Hindlimb muscle (tissue), 1 donor: ENCODE measurements at regions not wholly inside any gene's neighbourhood (a gene's known extent, or its start where the extent isn't known, plus 50 kb on each side); places are given as distances from the start of the nearest gene placed in this dataset.
A peak's percentile ranks its signal among the peaks of the same experiment; 100 is the strongest.

Experiments used
- DNase-seq: peaks from one replicate; pipeline ENCODE4 v3.0.0-alpha.2; 2013

DNA sequence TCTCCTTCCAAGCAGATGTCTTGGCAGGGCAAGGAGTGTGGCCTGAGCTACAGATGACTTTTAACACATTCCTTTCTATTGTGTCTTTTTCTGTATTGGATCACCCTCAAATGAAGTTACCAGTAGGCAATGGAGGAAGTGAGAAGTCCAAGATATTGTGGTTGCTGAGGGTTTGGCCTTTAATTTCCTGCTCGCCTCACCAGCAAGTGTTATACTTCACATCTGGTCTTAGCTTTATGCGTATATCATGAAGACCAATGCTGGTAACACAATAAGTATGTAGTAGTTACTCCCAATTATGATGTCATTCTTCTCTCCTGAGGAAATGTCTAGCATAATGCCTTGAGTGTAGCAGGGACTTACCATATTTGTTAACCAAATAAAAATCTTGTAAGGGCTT is 179.9 kb downstream of the ZIC1 start:
- DNase-seq: peak; percentile 16

DNA sequence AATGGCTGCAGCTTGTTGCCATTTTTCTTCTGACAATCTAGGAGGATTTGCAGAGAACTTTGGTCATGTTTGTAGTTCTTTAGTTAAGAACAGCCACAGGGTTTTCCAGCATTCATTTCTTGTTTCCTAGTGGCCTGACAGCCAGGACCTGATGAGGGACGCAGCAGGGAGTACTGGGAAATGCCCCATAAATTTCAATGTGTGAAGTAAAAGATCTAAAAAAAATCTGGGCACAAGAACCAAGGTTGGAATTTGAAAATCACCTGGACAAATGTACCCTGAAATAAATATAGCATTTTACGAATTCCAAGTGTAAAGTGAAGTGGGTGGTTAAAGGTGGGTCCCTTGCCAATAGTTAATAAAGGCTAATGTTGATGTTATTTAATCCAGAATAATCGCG is 195.0 kb downstream of the ZIC1 start:
- no peak for DNase-seq

DNA sequence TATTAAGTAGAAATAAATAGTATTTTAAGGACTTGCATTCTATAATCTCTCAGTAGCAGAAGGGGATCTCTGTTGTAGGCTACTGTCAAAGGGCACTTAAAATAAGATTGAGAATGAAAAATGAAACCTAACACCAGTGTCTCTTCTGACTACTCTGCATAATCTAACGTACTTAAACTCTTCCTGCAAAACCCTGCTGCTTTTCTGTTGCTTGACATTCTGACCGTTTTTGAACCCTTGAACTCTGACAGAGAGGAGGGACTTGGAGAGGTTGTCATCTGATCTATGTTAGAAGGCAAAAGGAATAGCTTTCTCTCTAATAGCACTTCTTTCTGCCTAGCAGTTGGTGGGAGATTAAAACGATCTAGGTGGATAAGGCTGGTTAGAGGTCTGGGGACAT is 204.6 kb downstream of the ZIC1 start:
- no peak for DNase-seq

DNA sequence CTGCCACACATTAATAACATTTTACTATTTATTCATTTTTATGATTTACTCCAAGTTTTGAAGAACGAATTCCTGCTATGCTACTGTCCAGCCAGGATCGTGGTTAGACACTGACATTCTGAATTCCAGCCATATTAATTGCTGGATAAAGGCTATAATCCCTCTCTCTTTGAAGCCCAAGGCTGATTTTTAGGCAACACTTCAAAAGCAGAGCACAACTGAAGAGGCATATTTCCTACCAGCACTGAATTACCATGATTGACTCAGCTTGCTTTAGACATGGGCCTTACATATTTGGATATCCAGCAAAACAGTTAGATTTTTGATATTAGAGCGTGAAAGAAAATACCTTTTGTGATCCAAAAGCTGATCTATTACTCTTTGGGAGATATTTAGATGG is 205.0 kb downstream of the ZIC1 start:
- no peak for DNase-seq

DNA sequence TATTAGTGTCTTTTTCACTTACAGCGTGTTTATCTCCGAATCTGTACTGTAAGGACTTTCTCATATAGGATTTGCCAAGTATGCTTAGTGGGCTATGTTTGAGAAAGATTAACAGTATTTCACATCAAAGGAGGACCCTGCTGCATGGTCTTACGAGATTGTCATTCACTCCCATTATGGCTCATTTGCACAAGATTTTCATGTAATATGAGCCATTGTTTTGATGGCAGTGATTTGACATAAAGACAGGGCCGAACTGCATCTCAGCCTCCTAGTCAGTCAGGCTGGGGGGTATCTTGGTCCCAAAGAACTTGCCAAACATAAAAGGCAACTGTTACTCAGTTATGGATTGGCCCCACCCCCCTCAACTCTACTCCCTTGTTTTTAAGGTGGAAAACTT is 205.9 kb downstream of the ZIC1 start:
- no peak for DNase-seq

DNA sequence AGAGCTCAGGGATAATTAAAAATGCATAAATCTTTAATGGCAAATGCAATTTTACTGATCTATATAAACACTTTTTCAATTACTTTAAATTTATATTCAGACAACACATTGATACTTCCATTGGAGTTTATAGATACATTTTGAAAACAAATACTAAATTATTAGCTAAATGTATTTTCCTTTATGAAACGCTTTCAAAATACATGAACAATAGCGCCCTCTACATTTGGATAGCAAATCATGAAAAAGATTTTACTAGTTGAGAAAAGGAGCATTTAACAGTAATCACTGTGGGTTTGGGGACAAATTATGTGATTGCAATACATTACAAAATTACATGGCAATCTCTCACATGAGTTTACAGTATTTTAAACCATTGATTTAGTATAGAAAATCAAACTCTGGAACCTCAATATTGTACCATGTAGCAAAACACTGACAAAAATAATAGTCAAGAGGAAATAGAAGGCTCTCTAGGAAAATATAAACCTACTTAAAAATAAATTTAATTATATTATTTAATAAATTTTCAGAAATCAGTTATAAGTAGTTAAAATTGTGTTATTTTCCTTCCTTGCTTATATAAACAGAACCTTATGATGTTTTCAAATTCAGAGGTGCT is 207.9 kb downstream of the ZIC1 start:
- DNase-seq: peak; percentile 8

DNA sequence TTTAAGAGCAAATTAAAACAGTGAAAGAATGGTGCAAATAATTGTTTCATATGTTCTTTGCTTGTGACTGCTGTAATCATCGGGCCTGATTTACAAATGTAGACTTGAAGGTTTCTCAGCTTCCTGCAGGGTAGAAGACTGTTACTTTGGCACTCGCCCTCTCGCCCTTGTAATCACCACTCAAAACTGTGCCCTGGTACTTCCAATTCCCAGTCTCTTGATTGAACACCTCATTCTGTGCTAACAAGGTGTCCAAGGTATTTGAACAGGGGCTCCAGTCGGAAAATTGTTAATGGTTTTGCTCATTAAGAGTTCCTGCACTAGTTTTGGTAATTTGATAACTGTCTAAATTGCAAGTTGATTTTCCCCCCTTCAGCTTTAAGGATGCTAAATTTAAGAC is 209.5 kb downstream of the ZIC1 start:
- DNase-seq: no peak

DNA sequence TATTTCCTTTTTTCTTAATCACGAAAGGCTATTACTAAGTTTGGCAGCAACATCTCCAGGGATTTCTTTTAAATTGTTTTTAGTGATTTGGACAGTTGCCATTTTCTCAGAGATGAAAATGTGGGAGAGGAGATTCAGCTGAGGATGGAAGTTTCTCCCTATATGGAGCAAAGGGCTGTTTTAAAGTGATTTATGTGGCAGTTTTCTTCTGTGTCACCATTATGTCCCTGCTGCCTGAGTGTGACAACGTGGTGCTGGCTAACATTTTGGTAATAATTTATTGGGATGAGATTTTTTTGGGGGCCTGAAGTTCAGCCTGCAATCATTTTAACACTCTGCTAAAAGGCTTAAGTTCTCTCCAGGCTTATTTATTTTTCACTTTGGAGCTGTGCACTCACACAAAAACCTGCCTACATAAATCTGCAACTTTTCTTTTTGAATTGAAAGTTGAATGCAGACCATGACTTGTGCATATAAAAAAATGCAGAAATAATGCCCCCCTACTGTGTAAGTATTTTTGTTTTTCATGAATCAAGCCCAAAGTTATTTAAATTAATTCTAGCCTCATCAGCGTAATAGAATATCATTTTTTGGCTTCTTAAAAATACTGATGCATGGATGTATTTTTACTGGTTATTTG is 210.9 kb downstream of the ZIC1 start:
- no peak for DNase-seq

DNA sequence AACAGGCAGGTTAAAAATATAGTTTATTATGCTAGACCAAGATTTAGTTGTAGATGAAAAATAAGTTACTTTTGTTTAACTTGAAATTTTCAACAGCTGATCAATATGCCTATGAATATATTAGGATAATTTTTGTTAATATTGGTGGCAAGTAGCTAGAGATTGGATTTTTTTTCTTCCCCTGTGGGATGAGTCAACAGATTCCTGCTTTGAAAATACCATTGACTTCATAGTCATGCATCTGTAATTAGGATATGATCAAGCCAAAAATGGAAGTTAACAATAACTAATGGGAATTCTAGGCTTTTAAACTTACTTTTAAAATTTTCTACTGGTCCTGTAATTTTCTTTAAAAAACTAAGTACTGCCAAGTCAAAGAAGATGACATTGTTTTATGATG is 211.7 kb downstream of the ZIC1 start:
- DNase-seq: no peak

DNA sequence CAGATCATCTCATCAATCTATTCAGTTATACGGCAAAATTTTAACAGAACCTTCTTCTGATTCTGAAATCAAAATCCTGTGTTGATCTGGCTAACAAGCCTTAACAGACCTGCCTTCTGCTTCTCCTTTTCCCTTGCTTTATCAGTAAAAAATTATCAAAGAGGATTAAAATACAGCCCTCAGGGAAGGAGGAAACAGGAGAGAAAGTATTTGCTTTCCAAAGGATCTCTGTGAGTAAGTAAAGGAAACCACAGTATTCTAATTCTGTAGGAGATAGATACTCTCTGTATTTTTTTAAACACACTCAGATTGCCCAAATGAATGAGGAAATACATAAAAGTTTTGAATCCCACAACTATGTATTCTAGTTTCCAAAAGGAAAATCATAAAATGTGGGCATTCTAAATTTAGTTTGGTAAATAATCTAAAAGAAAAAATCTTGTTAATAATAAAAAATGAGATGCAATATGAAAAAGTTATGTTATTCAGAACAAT is 221.8 kb downstream of the ZIC1 start:
- no peak for DNase-seq

DNA sequence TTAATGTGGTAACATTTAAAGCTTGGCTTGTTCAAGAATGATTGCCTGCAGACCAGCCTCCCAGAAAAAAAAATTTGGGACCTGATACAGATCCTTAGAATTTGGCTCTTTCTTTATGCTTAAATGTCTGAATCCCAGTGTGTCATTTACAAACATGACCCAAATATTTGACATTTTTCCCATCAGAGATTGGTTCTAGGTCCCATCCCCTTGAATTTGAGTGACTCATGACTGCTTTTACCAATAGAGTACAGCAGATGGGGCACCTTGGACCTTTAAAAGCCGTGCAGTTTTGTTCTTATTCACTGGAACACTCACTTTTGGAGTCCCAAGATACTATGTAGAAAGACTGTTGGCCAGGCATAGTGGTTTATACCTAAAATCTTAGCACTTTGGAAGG is 231.6 kb downstream of the ZIC1 start:
- no peak for DNase-seq

DNA sequence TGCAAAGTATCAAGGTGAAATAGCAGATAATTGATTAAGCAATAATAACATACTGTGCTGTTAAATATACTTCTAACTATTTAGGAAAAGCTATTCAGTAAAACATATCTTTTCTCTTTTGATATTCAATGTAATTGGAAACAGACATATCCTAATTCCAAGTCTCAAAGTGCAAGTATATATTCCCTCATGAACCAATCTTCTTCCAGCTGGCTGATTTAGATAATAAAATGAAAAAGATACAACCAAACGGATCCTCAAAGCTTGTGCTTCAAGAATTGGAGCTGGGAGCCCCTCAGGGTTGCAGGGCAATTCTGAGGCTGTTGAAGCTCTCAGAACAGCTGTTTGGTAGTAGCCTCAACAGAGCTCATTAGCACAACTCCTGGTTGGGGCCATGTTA is 236.6 kb downstream of the ZIC1 start:
- DNase-seq: no peak

DNA sequence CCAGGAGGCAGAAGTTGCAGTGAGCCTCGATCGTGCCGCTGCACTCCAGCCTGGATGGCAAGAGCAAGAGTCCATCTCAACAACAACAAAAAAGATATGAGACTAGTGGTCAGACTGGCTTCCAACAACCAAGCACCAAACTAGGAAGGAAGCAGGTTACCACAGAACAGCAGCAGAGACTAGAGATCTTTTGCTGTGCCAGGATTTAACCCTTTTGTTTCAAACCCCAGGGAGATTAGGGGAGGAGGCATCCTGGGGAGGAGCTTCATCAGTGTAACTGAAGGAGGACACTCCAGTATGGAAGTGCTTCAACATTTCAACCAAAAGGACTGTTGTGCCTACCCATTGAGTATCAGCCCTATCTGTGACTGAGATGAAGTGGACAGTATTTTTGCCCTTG is 240.3 kb downstream of the ZIC1 start:
- DNase-seq: no peak

DNA sequence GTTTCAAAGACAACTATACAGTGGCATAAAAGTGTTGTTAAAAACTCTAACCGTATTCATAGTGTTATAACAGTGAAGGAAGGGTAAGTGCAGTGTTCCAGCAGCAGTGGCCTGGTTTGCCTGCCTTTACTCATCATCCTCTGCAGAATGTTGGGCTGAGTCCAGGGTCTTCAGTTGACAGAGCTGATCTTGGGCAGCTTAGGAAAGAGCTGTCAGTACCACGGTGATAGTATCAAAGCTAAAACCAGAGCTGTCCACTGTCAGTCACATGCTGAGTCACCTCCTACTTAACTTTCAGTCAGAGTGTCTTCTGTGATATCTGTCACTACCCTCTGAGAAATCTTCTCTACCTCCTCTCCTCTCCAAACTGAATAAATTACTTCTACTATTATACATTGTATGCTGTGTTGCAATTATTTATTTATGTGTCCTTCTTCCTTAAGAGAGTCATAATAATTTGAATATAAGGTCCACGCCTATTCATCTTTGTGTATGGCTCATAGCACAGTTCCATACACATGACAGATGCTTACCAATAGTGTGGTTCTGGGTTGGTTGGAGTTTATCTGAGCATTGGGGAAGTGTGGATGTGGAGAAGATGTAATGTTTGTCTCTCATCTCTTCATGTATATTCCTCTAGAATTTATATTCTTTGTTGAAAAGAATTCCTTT is 242.1 kb downstream of the ZIC1 start:
- DNase-seq: no peak

DNA sequence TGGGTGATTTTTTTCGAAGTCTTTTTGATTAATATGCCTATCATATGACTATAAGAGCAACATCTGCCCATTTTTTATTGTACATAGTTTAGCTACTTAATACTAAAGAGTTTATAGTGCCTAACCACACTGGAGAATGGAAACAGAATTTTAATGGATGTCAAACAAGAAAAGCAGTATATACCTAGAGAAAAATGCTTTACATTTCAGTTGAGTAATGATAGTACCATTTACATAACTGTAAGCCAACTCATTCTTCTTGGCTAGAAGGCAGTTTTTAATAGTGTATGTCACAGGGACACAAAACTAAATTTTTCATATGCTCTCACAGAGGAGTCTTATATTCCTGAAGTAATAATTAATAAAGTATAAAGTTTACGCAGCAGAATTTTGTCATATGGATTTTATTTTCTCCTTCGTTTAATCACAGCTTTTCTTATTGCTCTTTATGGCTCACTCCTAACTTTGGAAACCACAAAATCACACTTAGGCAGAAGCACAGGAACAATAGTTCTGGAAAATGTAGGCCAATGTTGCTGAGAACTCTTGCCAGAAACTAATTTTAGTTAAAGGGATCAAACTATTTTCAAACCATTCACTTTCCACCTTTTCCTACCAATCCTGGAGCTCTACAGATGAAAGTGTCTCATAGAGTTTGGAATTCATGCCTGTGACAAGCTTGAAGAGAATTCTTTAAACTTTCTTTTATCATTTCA is 243.6 kb downstream of the ZIC1 start:
- DNase-seq: no peak

DNA sequence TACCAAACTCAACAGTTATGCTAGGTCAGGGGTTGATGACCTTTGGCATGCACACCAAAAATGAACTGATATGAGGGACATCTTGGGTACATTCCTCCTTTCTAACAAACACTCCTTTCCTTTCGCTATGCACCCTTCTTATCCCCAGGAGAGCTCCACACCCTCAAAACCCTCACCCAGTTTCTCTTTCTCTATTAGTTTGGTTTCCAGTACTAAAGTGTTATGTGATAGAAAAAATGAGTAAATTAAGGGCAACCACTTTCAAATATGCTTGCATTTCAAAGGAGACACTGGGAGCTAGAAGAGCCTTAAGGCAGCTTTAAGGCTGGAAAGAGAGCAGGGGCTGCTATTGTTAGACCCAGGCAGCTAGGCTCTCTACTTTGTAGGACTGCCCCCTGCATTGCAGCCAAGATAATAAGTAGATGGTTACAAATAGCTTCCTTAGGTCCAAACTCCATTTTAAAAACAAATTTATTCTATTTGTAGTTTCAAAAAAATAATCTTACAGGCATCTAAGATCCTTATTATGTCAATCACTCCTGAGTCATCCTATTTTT is 244.3 kb downstream of the ZIC1 start:
- no peak for DNase-seq

DNA sequence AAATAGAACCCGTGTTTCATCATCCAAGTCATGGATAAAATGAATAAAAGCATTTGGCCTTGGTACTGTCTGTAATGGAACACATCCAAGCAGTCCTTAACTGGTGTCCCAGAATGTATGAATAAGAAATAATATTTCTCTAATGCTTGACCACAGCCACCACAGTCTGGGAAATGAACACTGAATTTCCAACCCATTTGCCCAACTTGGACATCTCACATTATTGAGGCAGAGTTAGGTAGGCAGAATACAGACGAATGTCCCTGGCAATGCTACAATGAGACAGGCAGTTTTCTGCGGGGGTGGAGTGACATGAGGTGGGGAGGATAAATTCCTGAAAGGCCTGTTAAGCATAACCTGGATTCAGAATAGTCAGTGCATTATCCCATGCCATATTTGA is 245.7 kb downstream of the ZIC1 start:
- DNase-seq: no peak

DNA sequence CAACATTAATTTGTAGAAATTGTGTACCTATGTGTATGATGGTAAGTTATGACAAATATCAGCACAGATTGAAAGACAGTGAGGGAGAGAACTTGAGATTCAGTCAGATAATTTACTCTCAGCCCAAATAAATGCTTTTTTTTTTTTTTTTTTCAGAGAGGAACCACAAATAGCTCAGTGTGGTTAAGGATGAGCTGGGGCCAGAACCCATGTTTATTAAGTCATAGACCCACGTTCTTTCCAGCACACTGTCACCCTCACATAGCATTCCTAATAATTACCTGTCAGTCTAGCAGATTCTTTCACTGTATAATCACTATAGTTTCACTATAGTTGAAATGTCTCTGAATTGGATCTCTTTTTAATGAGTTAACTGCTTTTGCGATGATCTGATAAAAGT is 246.1 kb downstream of the ZIC1 start:
- DNase-seq: no peak

DNA sequence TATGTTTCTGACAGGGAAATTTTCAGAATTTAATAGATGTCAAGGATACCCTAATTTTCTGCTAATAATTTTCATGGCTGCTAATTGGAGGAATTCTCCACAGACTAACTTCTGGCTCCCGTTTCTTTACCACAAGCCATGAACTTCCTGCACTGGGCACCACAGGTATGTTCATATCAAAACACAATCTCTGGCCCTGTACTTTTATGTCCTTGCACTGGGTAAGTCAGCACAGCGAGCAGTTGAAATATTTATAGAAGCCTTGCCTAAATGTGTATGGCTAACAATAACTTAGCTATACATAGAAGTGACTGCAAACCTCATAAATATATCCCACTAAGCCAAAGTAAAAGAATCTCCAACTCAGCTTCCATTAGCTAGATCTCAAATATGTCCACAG is 246.9 kb downstream of the ZIC1 start:
- no peak for DNase-seq

DNA sequence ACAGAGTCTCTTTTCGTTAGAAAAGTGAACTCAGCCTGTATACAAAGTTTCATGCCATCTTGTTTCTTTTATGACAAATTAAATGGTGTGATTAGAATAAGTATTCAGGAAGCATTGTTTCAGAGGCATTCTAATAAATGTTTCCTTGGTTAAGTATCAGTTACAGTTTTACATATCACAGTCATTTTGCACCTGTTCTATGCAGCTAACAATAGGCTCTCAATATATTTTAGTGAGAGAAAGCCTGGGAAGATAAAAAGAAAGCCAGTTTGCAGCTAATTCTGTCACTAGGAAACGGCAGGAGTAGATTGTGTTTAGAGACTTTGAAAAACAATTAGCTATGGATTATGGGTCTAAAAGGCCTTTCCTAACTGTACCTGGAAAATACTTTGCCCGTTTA is 252.8 kb downstream of the ZIC1 start:
- DNase-seq: no peak

DNA sequence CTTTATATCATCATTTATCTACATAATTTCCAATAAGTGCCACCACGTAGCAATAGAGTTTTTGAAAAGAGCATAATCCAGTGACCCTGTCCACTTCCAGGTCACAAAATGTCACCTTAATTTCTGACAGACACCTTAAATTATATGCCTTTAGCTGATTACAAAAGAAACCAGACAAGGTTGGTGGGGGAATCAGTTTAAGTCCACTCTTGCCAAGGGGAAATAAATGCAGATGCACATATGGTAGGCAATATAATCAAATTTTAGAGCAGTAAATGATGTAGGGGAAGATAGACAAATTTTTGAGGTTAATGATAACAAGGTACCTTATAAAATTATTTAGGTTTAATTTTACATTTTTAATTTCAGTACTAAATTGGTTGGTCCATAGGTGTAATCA is 253.5 kb downstream of the ZIC1 start:
- no peak for DNase-seq

DNA sequence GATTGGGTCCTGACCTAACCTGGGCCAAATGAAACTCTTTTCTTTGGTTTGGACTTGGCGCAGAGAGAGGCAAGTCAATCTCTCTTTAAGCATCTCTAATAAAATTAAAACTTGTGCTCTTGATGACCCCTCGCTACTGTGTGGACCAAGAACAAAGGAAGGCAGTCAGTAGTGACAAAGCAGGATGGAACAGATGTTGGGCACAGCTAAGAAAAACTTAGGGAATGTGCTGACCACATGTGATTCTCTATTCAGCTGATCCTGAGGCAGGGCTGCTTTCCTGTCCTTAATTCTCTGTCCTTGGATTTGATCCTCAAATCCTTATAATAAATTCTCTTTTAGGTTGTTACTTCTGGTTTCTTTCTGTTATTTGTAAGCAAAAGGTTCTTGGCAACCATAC is 259.9 kb downstream of the ZIC1 start:
- DNase-seq: no peak

DNA sequence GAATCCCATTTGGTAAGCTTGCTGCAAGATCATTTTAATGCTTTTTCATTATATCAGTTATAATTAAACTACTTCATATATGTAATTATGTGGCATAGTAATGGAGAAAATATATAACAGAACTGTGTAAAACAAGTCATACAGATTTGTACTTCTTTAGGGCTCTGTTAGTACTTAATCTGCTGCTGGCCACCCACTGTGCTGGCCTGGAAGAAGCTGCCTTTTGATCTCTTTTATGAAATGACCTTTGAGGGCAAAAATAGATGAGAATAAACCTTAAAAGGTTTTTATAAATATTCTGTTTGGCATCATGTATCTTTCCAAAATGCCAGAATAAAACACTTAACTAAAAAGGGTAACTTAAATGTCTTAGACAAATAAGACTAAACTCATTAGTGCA is 262.9 kb downstream of the ZIC1 start:
- no peak for DNase-seq
